DLD1 (cell line): ENCODE measurements at regions not wholly inside any gene's neighbourhood (a gene's known extent, or its start where the extent isn't known, plus 50 kb on each side); places are given as distances from the start of the nearest gene placed in this dataset.
"Not testable (repeated sequence)": the region's sequence is repeated elsewhere in the genome, so short reads cannot be mapped to it uniquely, and the experiment has no call there.

ENCODE experiments used
- in situ Hi-C: cut with HindIII; loops from 2 replicates; pipeline ENCODE4 v1.10.0; 2017; ENCODE audit warnings: low sequenced_read_pairs

DNA sequence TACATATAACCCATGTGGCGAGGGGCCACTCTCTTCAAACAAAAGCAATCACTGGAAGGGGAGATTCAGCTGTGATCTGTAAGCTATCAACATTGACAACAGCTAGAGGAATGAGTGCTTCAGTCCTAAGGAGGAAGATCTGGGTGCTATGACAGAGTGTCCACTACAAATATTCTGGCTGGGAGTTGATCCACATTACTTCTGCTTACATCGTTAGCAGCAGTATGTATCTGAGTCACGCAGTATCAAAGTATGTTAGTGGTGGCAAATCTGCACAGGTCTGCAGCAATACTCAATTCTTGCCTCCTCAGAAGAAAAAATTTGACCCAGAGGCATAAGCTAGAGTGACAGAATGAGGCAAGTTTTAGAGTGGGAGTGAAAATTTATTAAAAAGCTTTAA, 267.0 kb downstream of the PTH2R start:
- in situ Hi-C loops = no loop called here

DNA sequence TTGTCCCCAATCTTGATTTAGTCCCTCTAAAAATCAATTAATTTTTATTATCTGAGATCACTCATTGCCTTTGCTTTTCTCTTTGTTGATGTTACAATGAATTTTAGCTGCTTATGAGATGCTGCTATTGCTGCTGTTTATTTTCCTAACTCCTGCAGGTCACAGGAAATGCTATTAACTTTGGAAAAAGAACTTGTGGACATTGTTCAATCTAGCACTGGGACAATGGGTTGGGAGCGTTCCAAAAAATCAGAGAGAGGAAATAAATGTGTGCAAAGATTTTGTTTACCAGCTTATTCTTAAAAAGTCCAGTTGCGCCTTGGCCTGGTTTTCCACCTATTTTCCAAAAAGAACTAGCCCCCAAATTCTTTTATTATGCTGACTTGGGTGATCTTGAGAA, 268.3 kb downstream of the PTH2R start:
- in situ Hi-C loops = no loop called here

GRCh38 chr2:208685929-208686328, 279.3 kb downstream of the PTH2R start:
- in situ Hi-C loops = not testable (repeated sequence)

- in situ Hi-C loops = no loop called here
Observed at GRCh38 chr2:208686665-208687064, 280.1 kb downstream of the PTH2R start.

- in situ Hi-C loops = not testable (repeated sequence)
Observed at GRCh38 chr2:208687720-208688119, 281.1 kb downstream of the PTH2R start.

DNA sequence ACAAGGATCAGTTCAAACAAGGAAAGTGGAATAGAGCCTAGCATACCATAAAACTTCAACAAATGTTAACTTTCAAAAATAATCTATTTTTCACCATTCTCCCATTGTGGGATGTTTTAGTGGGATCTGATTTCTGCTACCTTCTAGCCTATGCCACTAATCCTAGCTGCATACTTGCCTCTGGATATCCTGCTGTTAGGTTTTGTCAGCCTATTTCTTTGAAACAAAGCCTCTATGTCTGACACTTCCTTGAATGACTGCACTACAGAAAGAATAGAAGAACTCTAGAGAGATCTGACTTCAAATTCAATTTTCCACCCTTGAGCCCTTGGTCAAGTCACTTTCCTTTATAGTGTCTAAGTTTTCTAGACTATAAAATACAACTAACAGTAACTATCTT, 291.5 kb downstream of the PTH2R start:
- in situ Hi-C loops = no loop called here

- in situ Hi-C loops = no loop called here
Observed at GRCh38 chr2:208708486-208708885, 301.9 kb downstream of the PTH2R start.

DNA sequence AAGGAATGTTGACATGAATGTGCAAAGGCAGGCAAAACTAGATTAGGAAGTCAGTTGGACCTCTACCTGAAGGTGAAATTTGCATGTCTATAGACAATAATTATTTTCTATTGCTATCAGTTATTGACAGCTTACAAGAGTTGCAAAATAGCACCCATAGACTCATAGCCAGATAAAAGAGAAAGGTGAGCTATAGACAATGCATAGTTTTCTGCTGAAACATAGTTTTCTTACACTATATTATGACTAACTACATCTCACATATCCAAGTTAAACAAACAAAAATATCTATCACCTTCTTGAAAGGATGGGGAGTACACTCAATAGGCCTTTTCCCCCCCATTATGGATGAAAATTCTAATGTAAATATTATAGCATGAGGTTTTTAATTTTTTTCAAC, 305.0 kb downstream of the PTH2R start:
- in situ Hi-C loops = no loop called here

DNA sequence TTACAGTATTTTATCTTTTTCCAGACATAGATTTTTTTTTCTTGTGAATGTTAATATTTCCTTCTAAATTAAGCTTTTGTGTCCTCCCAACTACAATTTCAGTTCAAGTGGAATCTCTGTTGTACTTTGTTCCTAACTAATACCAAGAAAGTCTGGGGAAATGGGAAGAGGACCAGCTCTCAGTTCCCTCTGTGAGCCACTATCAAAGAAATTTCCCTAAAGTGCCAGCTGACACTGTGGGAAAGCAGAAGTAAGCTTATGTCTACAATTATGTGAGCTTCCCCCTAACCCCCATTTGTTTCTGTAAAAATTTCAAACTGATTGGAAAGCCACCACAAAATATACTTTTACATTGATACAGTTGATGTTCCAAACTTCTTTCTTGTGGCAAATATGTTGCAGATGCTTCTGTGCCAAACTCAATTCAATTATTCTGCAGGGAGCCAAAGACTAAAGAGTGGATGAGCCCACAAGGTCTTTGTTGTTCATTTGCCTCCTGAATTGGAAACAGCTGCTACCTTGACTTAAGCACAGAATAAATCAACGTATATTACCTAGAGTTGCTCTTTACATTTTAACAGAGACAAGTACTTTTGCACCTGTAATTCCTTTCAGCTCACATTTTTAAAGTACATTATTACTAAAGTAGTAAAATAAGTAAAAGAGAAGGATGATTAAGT, 306.6 kb downstream of the PTH2R start:
- in situ Hi-C loops = no loop called here

- in situ Hi-C loops = no loop called here
Observed at GRCh38 chr2:208718828-208719227, 312.2 kb downstream of the PTH2R start.

DNA sequence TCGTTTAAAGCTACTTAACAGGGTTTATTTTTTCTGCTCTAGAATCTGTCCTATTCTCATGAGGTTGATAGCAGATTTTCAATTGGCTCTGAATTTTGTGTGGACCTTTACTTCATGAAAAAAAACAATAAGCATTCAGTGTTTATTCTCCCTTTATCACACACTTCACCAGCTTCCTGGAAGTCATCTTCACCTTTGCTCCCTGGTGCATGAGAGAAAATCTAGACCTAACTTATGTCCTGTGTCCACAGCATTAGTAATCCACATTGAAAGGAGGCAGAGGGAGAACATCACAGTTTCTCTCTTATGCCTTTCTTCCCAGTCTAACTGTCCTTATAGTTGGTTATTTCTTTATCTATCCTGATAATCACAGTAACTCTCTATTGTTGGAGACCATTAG, 316.1 kb downstream of the PTH2R start:
- in situ Hi-C loops = no loop called here

DNA sequence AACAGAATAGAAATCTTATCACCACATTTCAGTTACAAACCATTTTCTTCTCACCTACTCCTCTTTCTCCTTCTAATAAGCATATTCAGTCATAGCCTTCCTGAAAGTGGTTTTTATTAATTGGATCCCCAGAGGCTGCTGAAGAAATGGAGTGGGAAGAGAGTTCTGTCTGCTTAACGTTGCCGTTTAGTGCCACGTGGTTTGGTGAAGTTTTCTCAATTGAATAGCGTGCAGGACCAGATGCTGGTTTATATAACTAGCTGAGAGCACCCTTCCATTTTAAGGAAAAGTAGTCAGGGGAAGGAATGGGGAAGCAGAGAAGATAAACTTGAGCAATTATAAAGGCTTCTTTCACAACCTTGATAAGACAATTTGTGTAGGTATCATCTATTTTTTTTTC, 318.7 kb downstream of the PTH2R start:
- in situ Hi-C loops = no loop called here

GRCh38 chr2:208726242-208726641, 319.6 kb downstream of the PTH2R start:
- in situ Hi-C loops = no loop called here

GRCh38 chr2:208751663-208752415, 345.2 kb downstream of the PTH2R start:
- in situ Hi-C loops = not testable (repeated sequence)

- in situ Hi-C loops = no loop called here
Observed at GRCh38 chr2:208757364-208757763, 350.8 kb downstream of the PTH2R start.

DNA sequence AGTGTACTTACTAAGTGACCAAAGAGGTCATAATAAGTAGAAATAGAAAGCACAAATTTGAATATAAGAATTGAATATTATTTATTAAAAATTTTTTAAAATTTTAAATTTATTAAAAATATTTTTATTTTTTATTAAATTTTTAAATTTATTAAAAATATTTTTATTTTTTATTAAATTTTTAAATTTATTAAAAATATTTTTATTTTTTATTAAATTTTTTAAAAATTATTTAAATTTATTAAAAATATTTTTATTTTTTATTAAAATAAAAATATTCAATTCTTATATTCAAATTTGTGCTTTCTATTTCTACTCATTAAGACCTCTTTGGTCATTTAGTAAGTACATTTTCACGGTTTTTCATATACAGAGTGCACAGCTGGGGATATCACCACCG, 366.5 kb downstream of the PTH2R start:
- in situ Hi-C loops = not testable (repeated sequence)

DNA sequence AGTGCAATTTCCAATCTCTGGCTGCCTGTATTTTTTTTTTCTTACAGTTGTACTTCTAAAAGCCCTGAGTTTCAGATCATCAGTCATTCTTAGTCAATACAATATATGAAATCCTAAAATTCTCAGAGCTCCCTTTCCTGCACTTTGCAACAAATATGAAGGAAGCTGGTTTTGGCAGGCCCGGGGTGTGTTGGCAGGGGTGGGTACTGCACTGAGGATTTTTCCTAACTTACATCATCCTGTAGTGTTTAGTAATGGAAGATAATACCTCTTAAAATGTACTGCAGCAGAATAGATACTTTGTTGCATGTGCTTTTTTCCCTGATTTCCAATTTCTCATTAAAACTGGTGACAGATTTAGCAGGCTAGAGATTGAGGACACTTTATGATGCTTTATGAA, 374.6 kb downstream of the PTH2R start:
- in situ Hi-C loops = no loop called here

- in situ Hi-C loops = no loop called here
Observed at GRCh38 chr2:208782097-208782496, 375.5 kb downstream of the PTH2R start.

GRCh38 chr2:208783184-208783583, 376.6 kb downstream of the PTH2R start:
- in situ Hi-C loops = no loop called here

- in situ Hi-C loops = not testable (repeated sequence)
Observed at GRCh38 chr2:208784774-208785173, 378.2 kb downstream of the PTH2R start.

GRCh38 chr2:208791257-208791656, 384.7 kb downstream of the PTH2R start:
- in situ Hi-C loops = no loop called here

DNA sequence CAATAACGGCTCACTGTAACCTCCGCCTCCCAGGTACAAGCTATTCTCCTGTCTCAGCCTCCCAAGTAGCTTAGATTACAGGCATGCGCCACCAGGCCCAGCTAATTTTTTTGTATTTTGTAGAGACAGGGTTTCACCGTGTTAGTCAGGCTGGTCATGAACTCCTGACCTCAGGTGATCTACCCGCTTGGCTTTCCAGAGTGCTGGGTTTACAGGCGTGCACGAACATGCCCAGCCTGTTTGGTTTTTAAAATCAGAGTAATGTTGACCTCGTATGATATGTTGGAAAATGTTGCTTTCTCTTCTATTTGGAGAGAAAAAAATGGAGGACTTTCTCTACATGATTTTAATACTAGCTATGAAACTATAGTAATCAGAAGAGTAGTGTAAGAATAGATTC, 386.2 kb downstream of the PTH2R start:
- in situ Hi-C loops = no loop called here

- in situ Hi-C loops = no loop called here
Observed at GRCh38 chr2:208793434-208793833, 386.8 kb downstream of the PTH2R start.
